ENCODE measurements at regions not wholly inside any gene's neighbourhood (a gene's known extent, or its start where the extent isn't known, plus 50 kb on each side); places are given as distances from the start of the nearest gene placed in this dataset.
"Not testable (repeated sequence)": the region's sequence is repeated elsewhere in the genome, so short reads cannot be mapped to it uniquely, and the experiment has no call there.

GRCh38 chr9:29475471-29475870 lies 1902.2 kb upstream of the C9orf72 start:
- DNase-seq, result no peak

- DNase-seq, result no peak
Measured at GRCh38 chr9:29511680-29512079, 1938.4 kb upstream of the C9orf72 start.

- no peak for DNase-seq
Measured at GRCh38 chr9:29514336-29514735, 1941.1 kb upstream of the C9orf72 start.

- DNase-seq, result no peak
Measured at GRCh38 chr9:29514862-29515261, 1941.6 kb upstream of the C9orf72 start.

GRCh38 chr9:29548436-29548835 lies 1975.2 kb upstream of the C9orf72 start:
- no peak for DNase-seq

GRCh38 chr9:29555502-29555901 lies 1982.2 kb upstream of the C9orf72 start:
- DNase-seq, result no peak

GRCh38 chr9:29556317-29556716 lies 1983.0 kb upstream of the C9orf72 start:
- no peak for DNase-seq

GRCh38 chr9:29556746-29557145 lies 1983.5 kb upstream of the C9orf72 start:
- no peak for DNase-seq

- no peak for DNase-seq
Measured at GRCh38 chr9:29564564-29564963, 1991.3 kb upstream of the C9orf72 start.

- DNase-seq, result no peak
Measured at GRCh38 chr9:29575219-29575618, 2001.9 kb upstream of the C9orf72 start.

- no peak for DNase-seq
Measured at GRCh38 chr9:29588361-29588760, 2015.1 kb upstream of the C9orf72 start.

GRCh38 chr9:29609282-29609681 lies 2036.0 kb upstream of the C9orf72 start:
- no peak for DNase-seq

GRCh38 chr9:29613773-29614172 lies 2040.5 kb upstream of the C9orf72 start:
- no peak for DNase-seq

- no peak for DNase-seq
Measured at GRCh38 chr9:29616844-29617243, 2043.6 kb upstream of the C9orf72 start.

GRCh38 chr9:29625292-29625731 lies 2052.0 kb upstream of the C9orf72 start:
- no peak for DNase-seq

- no peak for DNase-seq
Measured at GRCh38 chr9:29625931-29626330, 2052.7 kb upstream of the C9orf72 start.

GRCh38 chr9:29628856-29629255 lies 2055.6 kb upstream of the C9orf72 start:
- not testable (repeated sequence) for DNase-seq

- no peak for DNase-seq
Measured at GRCh38 chr9:29637471-29638237, 2064.4 kb upstream of the C9orf72 start.

- DNase-seq, result no peak
Measured at GRCh38 chr9:29640507-29640906, 2067.2 kb upstream of the C9orf72 start.

- no peak for DNase-seq
Measured at GRCh38 chr9:29644514-29644913, 2071.2 kb upstream of the C9orf72 start.

GRCh38 chr9:29647451-29647850 lies 2074.2 kb upstream of the C9orf72 start:
- no peak for DNase-seq

- DNase-seq, result no peak
Measured at GRCh38 chr9:29648132-29648531, 2074.9 kb upstream of the C9orf72 start.

- DNase-seq, result no peak
Measured at GRCh38 chr9:29648601-29649000, 2075.3 kb upstream of the C9orf72 start.

GRCh38 chr9:29656641-29657406 lies 2083.5 kb upstream of the C9orf72 start:
- DNase-seq, result no peak

Measured in CD4-positive, alpha-beta T cell treated with Interferon alpha-2 for 1 hour (primary cell).